DMS 273 treated with DMSO at 0.1 percent for 48 hours (cell line): ENCODE measurements at regions not wholly inside any gene's neighbourhood (a gene's known extent, or its start where the extent isn't known, plus 50 kb on each side); places are given as distances from the start of the nearest gene placed in this dataset.

Experiments used
- DNase-seq: peaks from one replicate; lab custom pipeline; 2025; lab: John Stamatoyannopoulos, UW

- no peak for DNase-seq
These were observed 81.5 kb upstream of the KCNMB2 start for GRCh38 chr3:178454726-178455125.

DNA sequence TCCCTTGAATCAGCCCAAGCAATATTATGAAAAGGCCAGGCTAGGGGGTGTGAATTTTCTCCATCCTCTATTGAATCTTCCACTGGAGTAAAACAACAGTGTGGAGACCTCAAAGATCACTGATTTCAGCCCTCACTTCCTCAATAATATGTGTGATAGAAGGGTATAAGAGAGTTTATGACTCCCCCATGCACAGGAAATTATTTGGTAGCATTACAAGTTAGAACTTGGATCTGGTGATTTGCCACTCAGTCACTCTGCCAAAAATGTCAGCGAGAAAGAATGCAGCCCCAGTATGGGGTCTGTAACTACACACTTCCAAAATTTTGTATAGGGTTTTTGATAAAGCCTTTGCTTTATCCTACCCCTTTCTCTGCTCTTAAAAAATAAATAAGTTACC, 81.0 kb upstream of the KCNMB2 start:
- DNase-seq, result no peak

DNA sequence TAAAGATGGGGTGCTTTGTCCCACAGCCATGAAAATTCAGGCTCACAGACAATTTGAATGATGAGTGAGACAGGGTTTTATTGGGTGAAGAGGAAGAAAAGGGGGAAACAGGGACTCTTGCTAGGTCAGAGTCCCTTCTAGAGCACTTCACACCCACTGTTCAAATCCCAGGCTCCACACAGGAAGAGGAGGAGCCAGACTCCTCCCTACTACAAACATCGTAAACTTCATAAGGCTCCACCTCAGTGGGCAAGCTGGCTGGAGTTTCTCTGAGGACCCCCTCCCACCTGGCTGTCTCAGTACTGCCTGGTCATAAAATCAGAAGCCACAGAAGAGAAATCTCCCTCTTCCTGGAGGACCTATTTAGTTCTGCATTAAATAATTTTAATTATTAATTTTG, 80.3 kb upstream of the KCNMB2 start:
- no peak for DNase-seq

DNA sequence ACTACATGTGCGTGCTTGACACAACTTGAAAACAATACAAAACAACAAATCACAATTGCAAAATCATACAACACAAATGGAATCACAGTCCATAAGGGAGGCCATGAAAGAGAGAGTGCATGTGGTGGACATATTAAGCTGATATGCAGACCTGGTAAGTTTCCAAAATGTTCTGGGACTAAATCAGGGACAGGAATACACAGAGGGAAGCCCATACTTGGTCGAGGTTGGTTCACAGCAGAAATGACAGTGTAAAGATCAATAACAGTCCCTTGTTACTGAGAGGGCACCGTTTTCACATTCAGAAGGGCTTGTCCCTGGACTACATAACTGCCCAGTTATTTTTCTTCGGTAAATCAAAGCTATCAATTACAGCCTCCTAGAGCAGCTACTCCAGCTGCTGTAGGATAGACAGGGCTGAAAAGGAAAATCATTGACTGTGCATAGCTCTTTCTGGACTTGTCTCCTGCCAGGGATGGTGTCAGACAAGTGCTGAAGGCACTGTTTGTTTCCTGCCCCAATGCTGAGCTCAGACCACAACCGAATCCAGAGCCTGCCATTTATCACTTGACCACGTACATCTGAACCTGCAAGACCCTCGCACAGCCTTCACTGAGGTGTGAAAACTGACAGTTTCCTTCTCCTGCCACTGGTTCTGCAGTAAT, 79.5 kb upstream of the KCNMB2 start:
- DNase-seq, result no peak

- no peak for DNase-seq
These were observed 78.7 kb upstream of the KCNMB2 start for GRCh38 chr3:178457511-178457910.

DNA sequence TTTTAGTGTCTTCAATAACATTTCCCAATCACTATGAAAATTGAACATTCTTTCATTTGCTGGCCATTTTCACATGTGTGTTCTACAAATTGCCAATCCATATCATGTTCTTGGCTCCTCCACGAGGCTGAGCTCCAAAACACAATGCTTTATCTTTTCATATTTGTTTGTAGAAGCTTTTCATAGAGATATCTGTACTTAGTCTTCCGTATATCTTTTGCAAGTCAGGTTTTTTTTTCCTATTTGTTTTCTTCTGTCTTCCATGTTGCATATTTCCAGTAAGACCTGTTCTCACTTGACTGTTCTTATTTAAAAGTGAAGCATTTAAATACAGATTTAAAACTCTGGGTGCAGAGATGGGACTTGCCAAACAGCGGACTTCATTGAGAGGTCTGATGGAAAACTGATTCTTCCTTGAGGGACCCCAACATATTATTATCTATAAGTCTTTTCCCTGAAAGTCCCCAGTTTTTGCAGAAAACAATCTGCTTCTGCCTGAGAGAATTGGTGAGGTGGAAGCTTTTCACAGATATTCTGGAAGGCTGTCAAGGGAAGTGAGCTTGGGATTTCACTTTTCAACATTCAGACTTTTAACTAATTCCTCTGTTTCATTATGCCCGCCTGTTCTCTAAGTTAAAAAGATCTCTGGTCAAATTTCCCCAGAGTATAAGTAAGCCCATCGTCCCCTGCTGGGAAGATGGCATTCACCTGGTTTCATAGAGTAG, 77.8 kb upstream of the KCNMB2 start:
- DNase-seq, result no peak

GRCh38 chr3:178459038-178459410, 77.2 kb upstream of the KCNMB2 start:
- no peak for DNase-seq

DNA sequence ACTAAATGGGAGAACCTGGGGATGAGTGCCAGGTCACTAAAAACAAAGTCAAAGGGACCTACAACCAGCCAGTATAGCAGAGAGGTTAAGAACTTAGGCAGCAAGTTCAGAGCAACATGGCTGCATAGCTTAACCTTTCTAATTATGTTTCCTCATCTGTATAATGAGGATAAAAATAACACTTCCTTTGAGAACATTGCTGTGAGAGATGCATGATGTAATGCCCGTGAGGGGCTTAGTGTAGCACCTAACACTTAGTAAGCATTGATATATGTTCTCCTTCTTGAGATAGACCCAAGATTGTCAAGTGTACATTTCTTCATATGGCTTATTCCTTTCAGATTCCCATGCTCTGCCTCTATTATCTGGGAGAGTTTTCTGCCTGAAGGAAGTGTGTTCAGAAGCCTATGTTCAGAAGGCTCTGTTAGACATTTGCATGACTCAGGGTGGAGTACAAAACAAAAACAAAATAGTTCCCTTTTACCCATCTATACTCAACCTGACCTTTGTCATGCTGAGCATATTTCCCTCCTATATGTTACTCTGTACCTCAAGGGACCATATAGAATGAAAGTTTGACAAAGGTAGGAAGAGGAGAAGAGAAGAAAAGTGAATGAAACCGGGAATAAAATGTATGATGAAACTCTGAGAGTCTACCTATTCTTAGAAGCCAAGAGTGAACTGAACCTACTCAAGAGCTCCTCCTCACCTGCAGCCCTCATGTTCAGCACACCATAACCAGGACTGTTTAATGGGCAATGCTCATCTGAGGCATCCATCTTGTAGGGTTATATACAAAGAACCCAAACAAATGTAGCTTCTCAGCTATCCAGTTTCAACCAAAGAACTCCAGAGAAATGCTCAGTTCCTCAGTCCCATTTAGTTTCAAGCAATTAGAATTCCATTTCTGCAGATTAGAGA, 70.7 kb upstream of the KCNMB2 start:
- DNase-seq, result no peak

DNA sequence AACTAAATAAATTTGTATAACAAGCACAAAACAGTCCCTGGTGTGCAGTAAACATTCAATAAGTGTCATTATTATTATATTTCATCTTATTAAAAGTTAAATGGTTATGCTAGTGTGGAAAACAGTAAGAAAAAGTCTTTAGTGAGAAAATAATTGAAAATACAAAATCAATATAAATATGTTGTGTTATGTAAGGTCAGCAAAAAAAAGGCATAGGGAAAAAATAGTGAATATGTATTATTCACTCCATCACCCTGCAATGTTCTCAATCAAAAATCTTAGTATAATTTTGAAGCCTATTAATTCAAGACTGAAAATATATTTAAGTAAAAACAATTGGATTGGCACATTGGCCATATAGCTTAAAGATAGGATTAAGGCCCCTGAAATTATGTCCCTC, 63.3 kb upstream of the KCNMB2 start:
- no peak for DNase-seq

DNA sequence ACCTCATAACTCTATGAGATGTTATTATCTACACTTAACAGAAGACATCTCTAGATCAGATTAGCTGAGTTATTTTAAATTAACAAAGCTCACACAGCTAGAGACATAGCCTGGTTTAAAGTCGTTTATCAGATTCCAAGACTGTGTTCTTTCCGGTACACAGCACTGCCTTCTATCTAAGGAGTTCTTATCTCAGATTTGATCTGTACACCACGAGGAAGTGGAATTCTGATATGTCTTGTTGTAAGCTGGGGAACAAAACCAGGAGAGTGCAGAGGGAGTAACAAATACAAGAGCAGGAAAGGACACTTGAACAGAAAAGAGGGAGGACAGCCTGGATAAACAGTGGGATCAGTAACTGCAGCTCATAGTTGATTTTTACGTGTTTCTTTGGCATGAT, 61.7 kb upstream of the KCNMB2 start:
- no peak for DNase-seq

DNA sequence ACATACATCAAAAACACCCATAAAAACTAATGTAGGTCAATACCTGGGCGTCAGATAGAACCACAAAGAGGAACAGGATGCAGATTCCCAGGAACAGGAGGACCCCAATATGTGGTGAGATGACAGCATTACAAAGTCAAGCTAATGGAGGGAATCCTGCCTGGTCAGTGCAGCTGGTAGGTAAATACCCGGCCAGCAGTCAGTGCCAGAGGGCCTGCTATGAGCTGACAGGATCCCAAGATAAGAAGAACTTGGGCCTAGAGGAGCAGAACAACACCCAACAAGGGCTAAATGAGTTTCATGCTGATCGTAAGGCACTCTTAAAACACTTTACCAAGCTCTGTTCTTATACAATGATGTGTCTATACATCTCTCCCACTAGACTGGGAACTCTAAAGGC, 61.2 kb upstream of the KCNMB2 start:
- no peak for DNase-seq

GRCh38 chr3:178476886-178477285, 59.4 kb upstream of the KCNMB2 start:
- no peak for DNase-seq

GRCh38 chr3:178479446-178479845, 56.8 kb upstream of the KCNMB2 start:
- DNase-seq, result no peak

- no peak for DNase-seq
These were observed 56.4 kb upstream of the KCNMB2 start for GRCh38 chr3:178479860-178480259.

- no peak for DNase-seq
These were observed 56.0 kb upstream of the KCNMB2 start for GRCh38 chr3:178480274-178480673.

GRCh38 chr3:178480795-178481194, 55.4 kb upstream of the KCNMB2 start:
- no peak for DNase-seq

DNA sequence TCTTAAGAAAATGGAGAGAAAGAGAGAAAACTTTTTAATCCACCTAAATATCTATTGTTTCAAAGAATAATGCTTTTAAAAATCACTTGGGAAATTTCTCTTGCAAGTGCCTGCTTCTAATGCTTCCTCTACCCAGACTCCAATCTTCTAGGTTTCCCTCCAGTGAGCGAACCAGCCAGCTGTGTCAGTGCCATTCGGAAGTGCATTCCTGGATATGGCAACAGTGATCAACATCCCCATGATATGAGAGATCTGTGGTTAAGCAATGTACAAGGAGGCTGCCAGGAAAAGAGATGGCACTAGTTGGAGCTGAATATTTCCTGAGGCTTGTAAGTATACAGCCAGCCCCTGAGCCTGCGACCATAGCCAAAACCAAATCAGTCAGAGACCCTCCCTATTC, 53.3 kb upstream of the KCNMB2 start:
- no peak for DNase-seq

- no peak for DNase-seq
These were observed 52.5 kb upstream of the KCNMB2 start for GRCh38 chr3:178483704-178484103.

DNA sequence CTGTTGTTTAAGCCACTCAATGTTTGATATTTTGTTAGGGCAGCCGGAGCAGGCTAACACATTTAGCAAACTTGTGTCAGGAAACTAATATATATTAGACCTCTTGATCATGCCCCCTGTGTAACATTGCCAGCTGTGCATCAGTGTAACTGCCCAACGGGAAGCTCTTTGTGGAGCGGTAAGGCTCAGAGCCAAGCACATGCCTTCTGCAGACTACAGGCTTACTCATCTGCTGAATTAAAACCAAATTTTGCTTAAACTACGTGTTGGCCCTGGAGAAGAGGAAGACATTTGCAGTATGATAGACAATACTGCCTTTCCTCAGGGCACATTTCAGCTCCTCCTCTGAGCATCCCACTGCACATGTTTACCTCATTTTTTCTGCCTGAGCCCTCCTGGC, 50.5 kb upstream of the KCNMB2 start:
- DNase-seq, result no peak
